ENCODE measurements at regions not wholly inside any gene's neighbourhood (a gene's known extent, or its start where the extent isn't known, plus 50 kb on each side); places are given as distances from the start of the nearest gene placed in this dataset.

GRCh38 chr20:60349418-60349817 lies 391.2 kb downstream of the CDH26 start:
- Histone ChIP-seq H3K9me2 (replicated peaks; ENCODE audit: insufficient read depth, low read length) (no peaks in the 10 kb centered on the region), H3F3A (ENCODE audit: insufficient read depth) (no peaks in the 10 kb centered on the region), H3K4me2 (ENCODE audit: low read depth, low read length, poor library complexity, severe bottlenecking) (no peak overlapping the region), H2AFZ (ENCODE audit: low read depth, low read length, severe bottlenecking) (no peak overlapping the region), H3K4me3 (ENCODE audit: insufficient read depth, low read length, poor library complexity, severe bottlenecking) (no peak overlapping the region), H3K27me3 (ENCODE audit: low read length) (no peaks in the 10 kb centered on the region), H3K36me3 (ENCODE audit: low read length) (no peaks in the 10 kb centered on the region), H4K20me1 (ENCODE audit: low read depth, low read length) (no peaks in the 10 kb centered on the region), H3K79me2 (ENCODE audit: insufficient read depth, low read length) (no peaks in the 10 kb centered on the region), H3K27ac (ENCODE audit: low read depth, low read length) (no peak overlapping the region), H3K9me3 (ENCODE audit: insufficient read depth, low read length) (no peaks in the 10 kb centered on the region), H3K9ac (ENCODE audit: low read length) (no peak overlapping the region)
- TF ChIP-seq CTCF (IDR thresholded peaks at IDR 0.05; ENCODE audit: insufficient read depth, low read length, poor library complexity, severe bottlenecking) (no peak), EZH2phosphoT487 (conservative IDR thresholded peaks at IDR 0.05; ENCODE audit: low read length) (no peak)

- Histone ChIP-seq H3K9me2 (replicated peaks; ENCODE audit: insufficient read depth, low read length) (no peaks in the 10 kb centered on the region), H2AFZ (ENCODE audit: low read depth, low read length, severe bottlenecking) (no peak overlapping the region), H3K9ac (ENCODE audit: low read length) (no peak overlapping the region), H3K4me3 (ENCODE audit: insufficient read depth, low read length, poor library complexity, severe bottlenecking) (no peak overlapping the region), H4K20me1 (ENCODE audit: low read depth, low read length) (no peaks in the 10 kb centered on the region), H3K27ac (ENCODE audit: low read depth, low read length) (no peak overlapping the region), H3F3A (ENCODE audit: insufficient read depth) (no peaks in the 10 kb centered on the region), H3K36me3 (ENCODE audit: low read length) (no peaks in the 10 kb centered on the region), H3K27me3 (ENCODE audit: low read length) (no peaks in the 10 kb centered on the region), H3K4me2 (ENCODE audit: low read depth, low read length, poor library complexity, severe bottlenecking) (no peak overlapping the region), H3K79me2 (ENCODE audit: insufficient read depth, low read length) (no peaks in the 10 kb centered on the region), H3K9me3 (ENCODE audit: insufficient read depth, low read length) (no peaks in the 10 kb centered on the region)
- TF ChIP-seq CTCF (IDR thresholded peaks at IDR 0.05; ENCODE audit: insufficient read depth, low read length, poor library complexity, severe bottlenecking) (no peak), EZH2phosphoT487 (conservative IDR thresholded peaks at IDR 0.05; ENCODE audit: low read length) (no peak)
These were observed 393.8 kb downstream of the CDH26 start for GRCh38 chr20:60352017-60352416.

- no peak for TF ChIP-seq EZH2phosphoT487 (conservative IDR thresholded peaks at IDR 0.05; ENCODE audit: low read length)
- TF ChIP-seq CTCF (IDR thresholded peaks at IDR 0.05; ENCODE audit: insufficient read depth, low read length, poor library complexity, severe bottlenecking), result no peak
- H3F3A ChIP-seq (ENCODE audit: insufficient read depth), result no peaks in the 10 kb centered on the region
- H3K4me3 ChIP-seq (ENCODE audit: insufficient read depth, low read length, poor library complexity, severe bottlenecking), result no peak overlapping the region
- no peak overlapping the region for H2AFZ ChIP-seq (ENCODE audit: low read depth, low read length, severe bottlenecking)
- no peaks in the 10 kb centered on the region for H3K36me3 ChIP-seq (ENCODE audit: low read length)
- H3K9ac ChIP-seq (ENCODE audit: low read length), result no peak overlapping the region
- H3K27me3 ChIP-seq (ENCODE audit: low read length), result no peaks in the 10 kb centered on the region
- no peaks in the 10 kb centered on the region for H3K79me2 ChIP-seq (ENCODE audit: insufficient read depth, low read length)
- H4K20me1 ChIP-seq (ENCODE audit: low read depth, low read length), result no peaks in the 10 kb centered on the region
- no peaks in the 10 kb centered on the region for H3K9me2 ChIP-seq (replicated peaks; ENCODE audit: insufficient read depth, low read length)
- no peak overlapping the region for H3K27ac ChIP-seq (ENCODE audit: low read depth, low read length)
- H3K4me2 ChIP-seq (ENCODE audit: low read depth, low read length, poor library complexity, severe bottlenecking), result no peak overlapping the region
- no peaks in the 10 kb centered on the region for H3K9me3 ChIP-seq (ENCODE audit: insufficient read depth, low read length)
These were observed 394.4 kb downstream of the CDH26 start for GRCh38 chr20:60352596-60352995.
